AG09319 (cell line): ENCODE measurements at regions not wholly inside any gene's neighbourhood (a gene's known extent, or its start where the extent isn't known, plus 50 kb on each side); places are given as distances from the start of the nearest gene placed in this dataset.

Source experiments
- DNase-seq: peaks from one replicate; pipeline ENCODE4 v3.0.0-alpha.2; 2010; ENCODE audit warnings: low read depth; ENCODE audit errors: extremely low read depth
- CTCF ChIP-seq: IDR thresholded peaks from 2 replicates; pipeline ENCODE4 v1.5.1; 2011; ENCODE audit warnings: low read depth, mild to moderate bottlenecking, inconsistent platforms, low read length, moderate library complexity

- DNase-seq, result no peak
- TF ChIP-seq CTCF, result no peak
These were observed 804.5 kb upstream of the SOX9 start for GRCh38 chr17:71316176-71316897.

- no peak for TF ChIP-seq CTCF
- no peak for DNase-seq
These were observed 800.6 kb upstream of the SOX9 start for GRCh38 chr17:71320009-71320796.

GRCh38 chr17:71325117-71325516 lies 795.7 kb upstream of the SOX9 start:
- no peak for TF ChIP-seq CTCF
- DNase-seq, result no peak

GRCh38 chr17:71325886-71326285 lies 794.9 kb upstream of the SOX9 start:
- TF ChIP-seq CTCF, result no peak
- no peak for DNase-seq

GRCh38 chr17:71327376-71328059 lies 793.3 kb upstream of the SOX9 start:
- no peak for TF ChIP-seq CTCF
- peak; percentile 23 for DNase-seq

GRCh38 chr17:71329310-71330098 lies 791.3 kb upstream of the SOX9 start:
- DNase-seq, result no peak
- TF ChIP-seq CTCF, result no peak
